ENCODE measurements at regions not wholly inside any gene's neighbourhood (a gene's known extent, or its start where the extent isn't known, plus 50 kb on each side); places are given as distances from the start of the nearest gene placed in this dataset.

DNA sequence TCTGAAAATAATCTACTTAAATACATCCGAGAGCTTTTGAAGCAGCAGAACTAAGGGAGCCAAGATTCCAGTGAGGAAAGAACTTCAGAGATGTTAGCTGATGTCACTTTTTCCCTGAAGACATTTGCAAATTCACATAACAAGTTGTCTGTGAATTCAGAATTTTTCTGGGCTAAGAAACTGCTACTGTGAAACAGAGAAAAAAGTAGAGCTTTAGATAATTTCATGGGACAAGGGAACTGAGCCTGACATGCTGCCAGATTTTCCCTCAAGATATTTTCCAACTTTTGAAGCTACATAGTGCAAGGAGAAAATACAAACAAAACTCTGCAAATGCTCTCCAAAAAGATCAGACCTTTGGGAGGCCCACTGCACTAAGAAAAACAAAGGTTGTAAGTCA is 484.2 kb downstream of the ANKRD7 start:
- DNase-seq (ENCODE audit: low read depth) = no peak
- no peak for TF ChIP-seq CTCF (IDR thresholded peaks at IDR 0.05; ENCODE audit: insufficient read depth, low read length, poor library complexity, severe bottlenecking)
- Histone ChIP-seq H3K36me3 (ENCODE audit: control insufficient read depth, insufficient read depth, low read length) (no peaks in the 10 kb centered on the region), H3K27me3 (ENCODE audit: control insufficient read depth, insufficient read depth, low read length) (no peaks in the 10 kb centered on the region), H3K4me3 (ENCODE audit: low read depth, low read length) (no peak overlapping the region)

- Histone ChIP-seq H3K27me3 (ENCODE audit: control insufficient read depth, insufficient read depth, low read length) (no peaks in the 10 kb centered on the region), H3K36me3 (ENCODE audit: control insufficient read depth, insufficient read depth, low read length) (no peaks in the 10 kb centered on the region), H3K4me3 (ENCODE audit: low read depth, low read length) (no peak overlapping the region)
- no peak for TF ChIP-seq CTCF (IDR thresholded peaks at IDR 0.05; ENCODE audit: insufficient read depth, low read length, poor library complexity, severe bottlenecking)
- no peak for DNase-seq (ENCODE audit: low read depth)
These were observed 487.2 kb downstream of the ANKRD7 start for GRCh38 chr7:118711688-118712087.

DNA sequence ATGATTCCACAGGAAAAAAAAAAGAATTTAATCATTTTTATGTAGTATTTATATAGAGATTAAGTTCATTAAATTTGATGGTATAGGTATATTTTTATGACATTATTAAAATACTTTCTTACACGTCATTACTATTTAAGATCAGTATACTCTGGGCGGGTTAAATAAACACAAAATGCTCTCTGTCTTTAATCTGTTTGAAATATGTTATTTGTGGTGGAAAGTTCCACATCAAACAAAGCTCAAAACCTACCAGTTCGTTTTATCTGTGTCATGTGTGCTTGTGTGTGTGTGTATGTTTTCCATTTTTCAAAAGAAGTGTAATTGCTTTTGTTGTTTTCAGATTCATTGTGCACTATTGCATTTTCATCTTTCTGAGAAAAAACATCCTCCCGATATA is 488.5 kb downstream of the ANKRD7 start:
- Histone ChIP-seq H3K36me3 (ENCODE audit: control insufficient read depth, insufficient read depth, low read length) (no peaks in the 10 kb centered on the region), H3K27me3 (ENCODE audit: control insufficient read depth, insufficient read depth, low read length) (no peaks in the 10 kb centered on the region), H3K4me3 (ENCODE audit: low read depth, low read length) (no peak overlapping the region)
- DNase-seq (ENCODE audit: low read depth) = no peak
- no peak for TF ChIP-seq CTCF (IDR thresholded peaks at IDR 0.05; ENCODE audit: insufficient read depth, low read length, poor library complexity, severe bottlenecking)

- Histone ChIP-seq H3K27me3 (ENCODE audit: control insufficient read depth, insufficient read depth, low read length) (no peaks in the 10 kb centered on the region), H3K36me3 (ENCODE audit: control insufficient read depth, insufficient read depth, low read length) (no peaks in the 10 kb centered on the region), H3K4me3 (ENCODE audit: low read depth, low read length) (no peak overlapping the region)
- DNase-seq (ENCODE audit: low read depth) = no peak
- no peak for TF ChIP-seq CTCF (IDR thresholded peaks at IDR 0.05; ENCODE audit: insufficient read depth, low read length, poor library complexity, severe bottlenecking)
These were observed 496.1 kb downstream of the ANKRD7 start for GRCh38 chr7:118720632-118721031.

DNA sequence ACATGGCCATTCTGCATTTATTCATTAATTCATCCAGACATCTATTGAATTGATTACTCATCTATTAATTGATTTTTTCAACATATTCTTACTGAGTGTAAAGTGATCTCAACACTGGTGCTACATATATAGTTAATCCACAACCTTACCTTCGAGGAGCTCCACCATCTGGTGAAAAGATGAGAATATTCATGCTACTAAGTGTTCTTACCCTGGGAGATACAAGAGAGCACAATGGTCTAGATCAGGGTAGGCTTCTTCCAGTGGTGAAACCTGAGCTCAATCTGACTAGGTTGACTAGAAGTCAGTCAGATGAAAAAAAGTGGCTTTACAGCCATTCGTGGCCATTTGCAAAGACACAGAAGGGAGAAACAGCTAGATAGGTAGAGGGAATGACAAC is 507.4 kb downstream of the ANKRD7 start:
- H3K27me3 ChIP-seq (ENCODE audit: control insufficient read depth, insufficient read depth, low read length) = no peaks in the 10 kb centered on the region
- no peaks in the 10 kb centered on the region for H3K36me3 ChIP-seq (ENCODE audit: control insufficient read depth, insufficient read depth, low read length)
- no peak for TF ChIP-seq CTCF (IDR thresholded peaks at IDR 0.05; ENCODE audit: insufficient read depth, low read length, poor library complexity, severe bottlenecking)
- no peak for DNase-seq (ENCODE audit: low read depth)
- no peak overlapping the region for H3K4me3 ChIP-seq (ENCODE audit: low read depth, low read length)

DNA sequence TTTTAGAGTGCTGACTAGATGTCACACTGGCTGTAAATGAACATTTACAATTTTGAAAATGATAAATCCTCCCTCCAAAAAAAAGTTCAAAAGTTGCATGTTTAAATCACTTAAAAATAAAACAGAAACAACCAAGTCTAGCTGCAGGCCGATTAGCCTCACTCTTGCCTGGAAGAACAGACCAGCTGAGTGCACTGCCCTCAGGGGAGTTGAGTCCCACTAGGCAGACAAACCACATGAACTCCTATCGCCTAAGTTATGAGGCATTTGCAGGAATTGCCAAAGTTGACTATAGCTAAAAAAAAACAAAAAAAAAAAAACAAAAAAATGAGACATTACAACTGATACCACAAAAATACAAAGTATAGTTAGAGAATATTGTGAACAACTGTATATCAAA is 510.0 kb downstream of the ANKRD7 start:
- no peak for TF ChIP-seq CTCF (IDR thresholded peaks at IDR 0.05; ENCODE audit: insufficient read depth, low read length, poor library complexity, severe bottlenecking)
- no peak overlapping the region for H3K4me3 ChIP-seq (ENCODE audit: low read depth, low read length)
- no peak for DNase-seq (ENCODE audit: low read depth)
- H3K27me3 ChIP-seq (ENCODE audit: control insufficient read depth, insufficient read depth, low read length) = no peaks in the 10 kb centered on the region
- no peaks in the 10 kb centered on the region for H3K36me3 ChIP-seq (ENCODE audit: control insufficient read depth, insufficient read depth, low read length)
